Neural progenitor cell (in vitro differentiated cells): ENCODE measurements at regions not wholly inside any gene's neighbourhood (a gene's known extent, or its start where the extent isn't known, plus 50 kb on each side); places are given as distances from the start of the nearest gene placed in this dataset.

Experiments used
- DNase-seq: peaks from one replicate; pipeline ENCODE4 v3.0.0-alpha.2; 2016; ENCODE audit warnings: low spot score
- H2AFZ ChIP-seq: fragments of 200-600 bp; sonication (generic); replicated peaks from 2 replicates; pipeline ENCODE4 v1.6.1; 2016; ENCODE audit warnings: antibody characterized with exemption
- H3F3A ChIP-seq: fragments of 200-600 bp; sonication (generic); 2 replicates; pipeline ENCODE4 v1.6.1; 2016; ENCODE audit warnings: antibody characterized with exemption, low read depth
- H3K27ac ChIP-seq: fragments of 200-600 bp; sonication (generic); 2 replicates; pipeline ENCODE4 v1.5.1; 2016; ENCODE audit warnings: mild to moderate bottlenecking
- H3K27me3 ChIP-seq: fragments of 200-600 bp; sonication (generic); 2 replicates; pipeline ENCODE4 v1.6.1; 2016; ENCODE audit warnings: mild to moderate bottlenecking, moderate library complexity
- H3K36me3 ChIP-seq: fragments of 200-600 bp; sonication (generic); 2 replicates; pipeline ENCODE4 v1.5.1; 2016
- H3K4me1 ChIP-seq: fragments of 200-600 bp; sonication (generic); 2 replicates; pipeline ENCODE4 v1.6.1; 2016; ENCODE audit warnings: mixed run types
- H3K4me2 ChIP-seq: fragments of 200-600 bp; sonication (generic); 2 replicates; pipeline ENCODE4 v1.6.1; 2016
- H3K4me3 ChIP-seq: fragments of 200-600 bp; sonication (generic); 2 replicates; pipeline ENCODE4 v1.5.1; 2016
- H3K79me2 ChIP-seq: fragments of 200-600 bp; sonication (generic); 2 replicates; pipeline ENCODE4 v1.6.1; 2016; ENCODE audit warnings: low read depth
- H3K9ac ChIP-seq: fragments of 200-600 bp; sonication (generic); 2 replicates; pipeline ENCODE4 v1.6.1; 2016
- H3K9me3 ChIP-seq: fragments of 200-600 bp; sonication (generic); 2 replicates; pipeline ENCODE4 v1.5.1; 2016; ENCODE audit warnings: low read depth
- H4K20me1 ChIP-seq: fragments of 200-600 bp; sonication (generic); 2 replicates; pipeline ENCODE4 v1.6.1; 2016; ENCODE audit warnings: low read depth
- H3K27ac Mint-ChIP-seq: 3 replicates; pipeline ENCODE4 v1.8.0; 2021; ENCODE audit warnings: mixed read lengths
- H3K27me3 Mint-ChIP-seq: 2 replicates; pipeline ENCODE4 v1.8.0; 2022; ENCODE audit warnings: low read depth, mild to moderate bottlenecking, inconsistent platforms, moderate library complexity, mixed read lengths; ENCODE audit not compliant: insufficient read depth
- H3K36me3 Mint-ChIP-seq: 3 replicates; pipeline ENCODE4 v1.8.0; 2021; ENCODE audit warnings: mixed read lengths
- H3K4me1 Mint-ChIP-seq: 3 replicates; pipeline ENCODE4 v1.8.0; 2021; ENCODE audit warnings: mixed read lengths
- H3K4me3 Mint-ChIP-seq: 3 replicates; pipeline ENCODE4 v1.8.0; 2021; ENCODE audit warnings: mild to moderate bottlenecking, moderate library complexity, mixed read lengths
- H3K9me3 Mint-ChIP-seq: 3 replicates; pipeline ENCODE4 v1.8.0; 2020; ENCODE audit warnings: mixed read lengths
- EZH2 ChIP-seq: fragments of 200-600 bp; sonication (generic); IDR thresholded peaks from 2 replicates; pipeline ENCODE4 v1.6.1; 2017; ENCODE audit warnings: antibody characterized with exemption, mild to moderate bottlenecking, moderate library complexity
- EZH2phosphoT487 ChIP-seq: fragments of 200-600 bp; sonication (generic); IDR thresholded peaks from 2 replicates; pipeline ENCODE4 v1.6.1; 2017; ENCODE audit warnings: antibody characterized with exemption
- TF ChIP-seq, protein P1 (sequence below): fragments of 200-600 bp; sonication (generic); IDR thresholded peaks from 2 replicates; pipeline ENCODE4 v1.5.1; 2017; ENCODE audit warnings: antibody characterized with exemption, mild to moderate bottlenecking

GRCh38 chr15:85324202-85324601, 56.2 kb upstream of the AKAP13 start:
- H3K4me1 Mint-ChIP-seq, result peaks cover 33% of the 10 kb centered on the region
- no peak for TF ChIP-seq EZH2
- TF ChIP-seq, protein P1, sequence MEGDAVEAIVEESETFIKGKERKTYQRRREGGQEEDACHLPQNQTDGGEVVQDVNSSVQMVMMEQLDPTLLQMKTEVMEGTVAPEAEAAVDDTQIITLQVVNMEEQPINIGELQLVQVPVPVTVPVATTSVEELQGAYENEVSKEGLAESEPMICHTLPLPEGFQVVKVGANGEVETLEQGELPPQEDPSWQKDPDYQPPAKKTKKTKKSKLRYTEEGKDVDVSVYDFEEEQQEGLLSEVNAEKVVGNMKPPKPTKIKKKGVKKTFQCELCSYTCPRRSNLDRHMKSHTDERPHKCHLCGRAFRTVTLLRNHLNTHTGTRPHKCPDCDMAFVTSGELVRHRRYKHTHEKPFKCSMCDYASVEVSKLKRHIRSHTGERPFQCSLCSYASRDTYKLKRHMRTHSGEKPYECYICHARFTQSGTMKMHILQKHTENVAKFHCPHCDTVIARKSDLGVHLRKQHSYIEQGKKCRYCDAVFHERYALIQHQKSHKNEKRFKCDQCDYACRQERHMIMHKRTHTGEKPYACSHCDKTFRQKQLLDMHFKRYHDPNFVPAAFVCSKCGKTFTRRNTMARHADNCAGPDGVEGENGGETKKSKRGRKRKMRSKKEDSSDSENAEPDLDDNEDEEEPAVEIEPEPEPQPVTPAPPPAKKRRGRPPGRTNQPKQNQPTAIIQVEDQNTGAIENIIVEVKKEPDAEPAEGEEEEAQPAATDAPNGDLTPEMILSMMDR, result no peak
- no peak for TF ChIP-seq EZH2phosphoT487
- Histone ChIP-seq H3F3A (no peaks in the 10 kb centered on the region), H3K9me3 (peaks cover 9% of the 10 kb centered on the region), H3K27me3 (no peaks in the 10 kb centered on the region), H3K27ac (no peak overlapping the region), H3K79me2 (no peaks in the 10 kb centered on the region), H3K4me1 (peaks cover 9% of the 10 kb centered on the region), H3K36me3 (no peaks in the 10 kb centered on the region), H4K20me1 (no peaks in the 10 kb centered on the region), H3K4me3 (no peak overlapping the region), H3K4me2 (no peak overlapping the region), H2AFZ (no peak overlapping the region), H3K9ac (no peak overlapping the region)
- no peak overlapping the region for H3K4me3 Mint-ChIP-seq
- no peak for DNase-seq
- peaks cover 1% of the 10 kb centered on the region for H3K36me3 Mint-ChIP-seq
- H3K27ac Mint-ChIP-seq, result no peak overlapping the region
- peaks cover 17% of the 10 kb centered on the region for H3K9me3 Mint-ChIP-seq
- H3K27me3 Mint-ChIP-seq, result peaks cover 8% of the 10 kb centered on the region

GRCh38 chr15:85325834-85326233, 54.6 kb upstream of the AKAP13 start:
- H3K79me2 ChIP-seq, result no peaks in the 10 kb centered on the region
- no peak overlapping the region for H3K27ac Mint-ChIP-seq

DNA sequence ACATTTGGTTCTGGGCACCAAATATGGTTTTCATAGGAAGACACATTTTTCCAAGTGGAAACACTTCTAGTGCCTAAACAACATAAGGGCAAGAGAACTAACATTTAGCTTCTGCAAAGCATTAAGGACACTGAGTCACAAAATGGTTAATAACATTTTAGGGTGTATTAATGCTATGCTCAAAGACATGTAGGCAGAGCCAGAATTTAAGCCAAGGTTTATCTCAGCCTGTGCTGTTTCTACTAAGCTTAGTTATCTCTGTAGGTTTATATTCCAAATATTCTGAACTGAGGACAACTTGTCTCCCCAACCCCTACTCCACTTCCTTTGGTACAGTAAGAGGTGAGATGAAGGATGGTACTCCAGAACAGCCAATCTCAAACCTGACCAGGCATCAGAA, 54.1 kb upstream of the AKAP13 start:
- Histone ChIP-seq H3K4me1 (peaks cover 10% of the 10 kb centered on the region), H3K27me3 (no peaks in the 10 kb centered on the region), H3K79me2 (no peaks in the 10 kb centered on the region), H3F3A (no peaks in the 10 kb centered on the region), H3K9ac (no peak overlapping the region), H3K9me3 (peaks cover 9% of the 10 kb centered on the region), H3K4me2 (no peak overlapping the region), H4K20me1 (no peaks in the 10 kb centered on the region), H3K27ac (no peak overlapping the region), H2AFZ (no peak overlapping the region), H3K36me3 (no peaks in the 10 kb centered on the region), H3K4me3 (no peak overlapping the region)
- H3K4me1 Mint-ChIP-seq, result peaks cover 54% of the 10 kb centered on the region
- H3K4me3 Mint-ChIP-seq, result no peak overlapping the region
- no peak for DNase-seq
- H3K27ac Mint-ChIP-seq, result no peak overlapping the region
- H3K9me3 Mint-ChIP-seq, result peaks cover 13% of the 10 kb centered on the region
- TF ChIP-seq EZH2 (no peak), EZH2phosphoT487 (no peak)
- TF ChIP-seq, protein P1, result no peak
- H3K27me3 Mint-ChIP-seq, result peaks cover 5% of the 10 kb centered on the region
- H3K36me3 Mint-ChIP-seq, result peaks cover 1% of the 10 kb centered on the region

More at GRCh38 chr15:85325834-85326233, 54.6 kb upstream of the AKAP13 start:
- peaks cover 1% of the 10 kb centered on the region for H3K36me3 Mint-ChIP-seq
- Histone ChIP-seq H2AFZ (no peak overlapping the region), H3K9me3 (peaks cover 9% of the 10 kb centered on the region), H3K27ac (no peak overlapping the region), H4K20me1 (no peaks in the 10 kb centered on the region), H3K4me1 (peaks cover 9% of the 10 kb centered on the region), H3F3A (no peaks in the 10 kb centered on the region), H3K36me3 (no peaks in the 10 kb centered on the region), H3K4me3 (no peak overlapping the region), H3K27me3 (no peaks in the 10 kb centered on the region), H3K9ac (no peak overlapping the region), H3K4me2 (no peak overlapping the region)
- H3K9me3 Mint-ChIP-seq, result peaks cover 13% of the 10 kb centered on the region
- TF ChIP-seq, protein P1, result no peak
- no peak for TF ChIP-seq EZH2phosphoT487
- TF ChIP-seq EZH2, result no peak
- peaks cover 49% of the 10 kb centered on the region for H3K4me1 Mint-ChIP-seq
- no peak overlapping the region for H3K4me3 Mint-ChIP-seq
- H3K27me3 Mint-ChIP-seq, result peaks cover 3% of the 10 kb centered on the region
- no peak for DNase-seq
